Prostate gland (tissue), 2 donors: ENCODE measurements at regions not wholly inside any gene's neighbourhood (a gene's known extent, or its start where the extent isn't known, plus 50 kb on each side); places are given as distances from the start of the nearest gene placed in this dataset.

Source experiments
- DNase-seq: peaks from one replicate; pipeline ENCODE4 v3.0.0-alpha.2; 2019; ENCODE audit warnings: low spot score
- H3K27ac ChIP-seq, 2 donors: fragments of 200-600 bp; sonication (generic); 2 replicates each; pipeline ENCODE4 v1.5.1; 2017 to 2019
- H3K27me3 ChIP-seq: fragments of 200-600 bp; sonication (generic); replicated peaks from 2 replicates; pipeline ENCODE4 v1.5.1; 2019; ENCODE audit not compliant: insufficient read depth
- H3K36me3 ChIP-seq, 2 donors: fragments of 200-600 bp; sonication (generic); 1 replicate in 1 of 2; 2 replicates in 1 of 2; pipeline versions ENCODE4 v1.5.1 to v1.8.1; 2017 to 2019
- H3K4me1 ChIP-seq: fragments of 200-600 bp; sonication (generic); replicated peaks from 2 replicates; pipeline ENCODE4 v1.5.1; 2019
- H3K4me3 ChIP-seq, 2 donors: fragments of 200-600 bp; sonication (generic); 2 replicates each; pipeline ENCODE4 v1.5.1; 2017 to 2019
- H3K9me3 ChIP-seq: fragments of 200-600 bp; sonication (generic); 2 replicates; pipeline ENCODE4 v1.5.1; 2017
- POLR2A ChIP-seq: fragments of 450-650 bp; IDR thresholded peaks from one replicate; pipeline ENCODE4 v1.6.1; 2016; ENCODE audit warnings: antibody characterized with exemption, mild to moderate bottlenecking
- POLR2AphosphoS5 ChIP-seq: sonication (generic); formaldehyde crosslinking; IDR thresholded peaks from one replicate; pipeline ENCODE4 v1.6.1; 2017; ENCODE audit warnings: antibody characterized with exemption
- WGBS: methylation state at CpG from one replicate; pipeline ENCODE4 v1.1.5; 2018; 5-methylcytosine and 5-hydroxymethylcytosine counted together
- intact Hi-C: fragments of 100-400 bp; cut with DNase I; formaldehyde crosslinking; loops from one replicate; pipeline ENCODE4 v1.14.2; 2022
- TF ChIP-seq, protein P1 (sequence below), 4 experiments: fragments of 200-600 bp in 2 of 4; fragments of 450-650 bp in 2 of 4; sonication (generic) in 2 of 4; IDR thresholded peaks; 1 replicate in 3 of 4; 2 replicates in 1 of 4; pipeline ENCODE4 v1.5.1; 2016 to 2019; ENCODE audit warnings: antibody characterized with exemption in 4 of 4, mild to moderate bottlenecking in 2 of 4, moderate library complexity in 2 of 4

DNA sequence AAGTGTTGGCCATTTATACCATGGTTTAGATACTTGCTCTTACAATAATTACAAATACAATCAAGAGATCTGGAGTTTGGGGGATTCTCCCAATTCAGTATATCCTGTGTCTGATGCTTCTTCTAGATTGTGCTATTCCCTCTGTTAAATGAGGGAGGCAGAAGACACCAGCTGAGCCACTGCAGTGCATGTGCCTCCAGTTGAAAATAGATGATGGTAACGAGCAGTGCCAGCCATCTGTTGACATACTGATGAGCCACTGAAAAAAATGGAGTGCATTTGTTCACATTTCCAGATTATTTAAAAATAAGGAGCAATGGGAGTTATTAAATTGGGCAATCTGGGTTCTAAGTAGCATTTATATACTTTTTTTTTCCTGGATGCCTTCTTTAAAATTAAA, 1428.0 kb upstream of the TENM4 start:
- TF ChIP-seq POLR2AphosphoS5 (no peak), POLR2A (no peak)
- TF ChIP-seq, protein P1, sequence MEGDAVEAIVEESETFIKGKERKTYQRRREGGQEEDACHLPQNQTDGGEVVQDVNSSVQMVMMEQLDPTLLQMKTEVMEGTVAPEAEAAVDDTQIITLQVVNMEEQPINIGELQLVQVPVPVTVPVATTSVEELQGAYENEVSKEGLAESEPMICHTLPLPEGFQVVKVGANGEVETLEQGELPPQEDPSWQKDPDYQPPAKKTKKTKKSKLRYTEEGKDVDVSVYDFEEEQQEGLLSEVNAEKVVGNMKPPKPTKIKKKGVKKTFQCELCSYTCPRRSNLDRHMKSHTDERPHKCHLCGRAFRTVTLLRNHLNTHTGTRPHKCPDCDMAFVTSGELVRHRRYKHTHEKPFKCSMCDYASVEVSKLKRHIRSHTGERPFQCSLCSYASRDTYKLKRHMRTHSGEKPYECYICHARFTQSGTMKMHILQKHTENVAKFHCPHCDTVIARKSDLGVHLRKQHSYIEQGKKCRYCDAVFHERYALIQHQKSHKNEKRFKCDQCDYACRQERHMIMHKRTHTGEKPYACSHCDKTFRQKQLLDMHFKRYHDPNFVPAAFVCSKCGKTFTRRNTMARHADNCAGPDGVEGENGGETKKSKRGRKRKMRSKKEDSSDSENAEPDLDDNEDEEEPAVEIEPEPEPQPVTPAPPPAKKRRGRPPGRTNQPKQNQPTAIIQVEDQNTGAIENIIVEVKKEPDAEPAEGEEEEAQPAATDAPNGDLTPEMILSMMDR (IDR thresholded peaks at IDR 0.05) = no peak
- 59% methylated on average over 1 of the region's 1 CpG for WGBS
- H3K9me3 ChIP-seq = no peaks in the 10 kb centered on the region
- no peaks in the 10 kb centered on the region for H3K36me3 ChIP-seq
- no peak for DNase-seq
- H3K27ac ChIP-seq = no peak overlapping the region
- H3K4me1 ChIP-seq = no peaks in the 10 kb centered on the region
- H3K4me3 ChIP-seq = no peak overlapping the region
- intact Hi-C loops = no loop called here
- no peaks in the 10 kb centered on the region for H3K27me3 ChIP-seq

- no peak overlapping the region for H3K4me3 ChIP-seq
- WGBS = 73% methylated on average over 5 of the region's 5 CpGs
Measured at GRCh38 chr11:80862011-80862410, 1421.2 kb upstream of the TENM4 start.

GRCh38 chr11:80861193-80861592, 1420.4 kb upstream of the TENM4 start:
- DNase-seq = no peak
- Histone ChIP-seq H3K27ac (no peak overlapping the region), H3K27me3 (no peaks in the 10 kb centered on the region), H3K36me3 (no peaks in the 10 kb centered on the region), H3K9me3 (no peaks in the 10 kb centered on the region), H3K4me1 (no peaks in the 10 kb centered on the region), H3K4me3 (no peak overlapping the region)
- intact Hi-C loops = no loop called here
- TF ChIP-seq, protein P1 (IDR thresholded peaks at IDR 0.05) = no peak
- TF ChIP-seq POLR2AphosphoS5 (no peak), POLR2A (no peak)

More at GRCh38 chr11:80862011-80862410, 1421.2 kb upstream of the TENM4 start:
- TF ChIP-seq, protein P1 (IDR thresholded peaks at IDR 0.05) = no peak
- no peak for TF ChIP-seq POLR2A
- TF ChIP-seq POLR2AphosphoS5 = no peak
- H3K27me3 ChIP-seq = no peaks in the 10 kb centered on the region
- no peak for DNase-seq
- no peak overlapping the region for H3K27ac ChIP-seq
- H3K36me3 ChIP-seq = no peaks in the 10 kb centered on the region
- H3K9me3 ChIP-seq = no peaks in the 10 kb centered on the region
- no peaks in the 10 kb centered on the region for H3K4me1 ChIP-seq
- intact Hi-C loops = no loop called here

DNA sequence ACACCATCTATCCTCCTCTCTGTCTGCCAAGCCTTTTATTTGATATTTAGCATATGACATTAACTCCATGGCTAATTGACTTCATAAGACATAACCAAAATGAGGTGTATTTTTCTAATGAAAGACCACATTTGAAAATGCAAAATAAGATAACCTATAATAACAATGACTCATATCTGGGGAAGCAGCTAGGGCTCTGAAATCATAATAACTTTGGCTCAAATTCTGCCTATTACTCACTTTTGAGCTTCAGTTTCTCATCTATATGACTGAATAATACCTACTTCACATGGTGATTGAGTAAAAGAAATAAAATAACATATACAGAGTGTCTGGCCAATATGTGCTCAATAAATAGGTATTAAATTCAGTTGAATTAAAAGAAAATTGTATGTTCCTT, 1419.8 kb upstream of the TENM4 start:
- no peaks in the 10 kb centered on the region for H3K27me3 ChIP-seq
- no peak overlapping the region for H3K4me3 ChIP-seq
- H3K27ac ChIP-seq = no peak overlapping the region
- H3K36me3 ChIP-seq = no peaks in the 10 kb centered on the region
- TF ChIP-seq, protein P1 (IDR thresholded peaks at IDR 0.05) = no peak
- no peak for TF ChIP-seq POLR2A
- DNase-seq = no peak
- intact Hi-C loops = no loop called here
- H3K4me1 ChIP-seq = no peaks in the 10 kb centered on the region
- H3K9me3 ChIP-seq = no peaks in the 10 kb centered on the region

DNA sequence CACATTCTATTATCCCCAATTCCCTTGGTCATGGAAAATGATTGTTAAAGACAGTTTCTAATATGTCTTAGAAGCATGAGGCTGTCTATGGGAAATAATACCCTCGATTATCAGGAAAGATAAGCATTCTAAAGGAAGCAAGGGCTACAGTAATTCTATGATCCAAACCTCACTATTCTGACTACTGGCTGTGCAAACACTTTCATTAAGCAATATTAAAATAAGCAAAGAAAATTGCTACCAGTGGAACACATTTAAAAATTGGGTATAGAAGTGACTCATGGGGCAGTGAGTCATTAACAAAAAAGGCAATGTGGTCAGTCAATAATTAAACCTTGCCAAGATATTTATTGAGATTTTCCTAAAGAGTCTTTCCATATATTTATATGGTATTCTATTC, 1415.2 kb upstream of the TENM4 start:
- DNase-seq = no peak
- H3K4me3 ChIP-seq = no peak overlapping the region
- no peaks in the 10 kb centered on the region for H3K27me3 ChIP-seq
- intact Hi-C loops = no loop called here
- WGBS = 73% methylated on average over 1 of the region's 1 CpG
- no peak overlapping the region for H3K27ac ChIP-seq
- H3K36me3 ChIP-seq = no peaks in the 10 kb centered on the region
- no peaks in the 10 kb centered on the region for H3K4me1 ChIP-seq
- no peak for TF ChIP-seq POLR2A
- TF ChIP-seq POLR2AphosphoS5 = no peak
- TF ChIP-seq, protein P1 (IDR thresholded peaks at IDR 0.05) = no peak
- no peaks in the 10 kb centered on the region for H3K9me3 ChIP-seq
